Stimulated activated CD8-positive, alpha-beta memory T cell treated with anti-CD3 and anti-CD28 coated beads, Interleukin-7, amount 100 ng/mL, for 4 hours (primary cell): ENCODE measurements at regions not wholly inside any gene's neighbourhood (a gene's known extent, or its start where the extent isn't known, plus 50 kb on each side); places are given as distances from the start of the nearest gene placed in this dataset.
"Not testable (repeated sequence)": the region's sequence is repeated elsewhere in the genome, so short reads cannot be mapped to it uniquely, and the experiment has no call there.

Experiments used
- DNase-seq, 2 donors: peaks; one replicate each; pipeline ENCODE4 v3.0.0-alpha.2; 2020; ENCODE audit warnings: low read depth in 2 of 2

DNA sequence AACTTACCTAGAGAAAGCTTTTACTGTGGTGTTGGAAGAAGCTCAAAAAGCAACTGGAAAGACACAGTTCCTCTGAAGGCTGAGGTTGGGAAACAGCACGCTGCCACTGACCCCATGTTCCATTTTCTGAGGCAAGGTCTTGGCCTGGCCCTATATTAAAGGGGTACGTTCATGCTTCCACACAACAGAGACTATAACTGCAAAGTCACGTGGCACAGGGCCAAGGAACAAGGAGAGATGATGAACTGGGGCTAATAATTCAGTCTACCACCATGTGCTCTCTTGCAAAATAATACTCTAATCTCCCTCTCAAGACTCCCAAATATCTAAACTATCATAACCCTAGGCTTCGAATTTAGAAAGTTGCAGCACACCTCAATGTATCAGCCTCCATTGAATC is 381.6 kb downstream of the DSEL start:
- no peak for DNase-seq

DNA sequence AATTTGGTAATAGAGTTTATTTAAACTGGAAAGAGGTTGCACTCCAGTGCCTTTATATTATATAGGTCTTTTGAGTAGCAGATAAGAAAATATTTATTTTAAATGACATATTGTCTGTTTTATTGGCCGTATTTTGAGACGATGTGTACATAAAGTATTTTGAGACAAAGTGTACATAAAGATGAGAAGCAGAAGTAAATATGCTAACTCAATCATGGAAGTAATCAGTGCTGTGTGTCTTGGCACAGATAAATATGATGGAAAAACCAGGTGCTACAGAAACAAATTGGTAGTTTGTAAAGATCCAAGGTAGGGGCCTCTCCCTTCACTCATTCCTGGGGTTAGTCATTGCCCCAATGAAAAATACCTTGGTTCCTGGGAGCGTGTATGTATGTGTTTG is 382.9 kb downstream of the DSEL start:
- DNase-seq = no peak

DNA sequence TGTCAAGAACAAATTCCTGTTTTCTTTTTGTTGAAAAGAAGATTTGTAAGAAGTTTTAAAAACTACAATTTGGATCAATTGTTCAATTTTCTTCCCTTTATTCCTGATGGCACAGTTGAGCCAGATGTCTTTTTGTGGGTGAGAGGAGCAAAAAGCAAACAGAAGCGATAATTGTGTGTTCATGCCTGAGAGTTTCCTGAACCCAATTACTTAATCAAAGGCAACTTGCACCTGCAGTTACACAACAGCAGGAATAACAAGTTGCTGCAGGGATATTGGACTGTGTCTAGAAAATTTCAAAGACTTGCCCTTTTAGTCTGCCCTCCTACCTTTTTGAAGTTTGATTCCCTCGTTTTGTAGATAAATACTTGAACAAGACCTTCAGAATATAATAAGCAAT is 383.6 kb downstream of the DSEL start:
- no peak for DNase-seq

DNA sequence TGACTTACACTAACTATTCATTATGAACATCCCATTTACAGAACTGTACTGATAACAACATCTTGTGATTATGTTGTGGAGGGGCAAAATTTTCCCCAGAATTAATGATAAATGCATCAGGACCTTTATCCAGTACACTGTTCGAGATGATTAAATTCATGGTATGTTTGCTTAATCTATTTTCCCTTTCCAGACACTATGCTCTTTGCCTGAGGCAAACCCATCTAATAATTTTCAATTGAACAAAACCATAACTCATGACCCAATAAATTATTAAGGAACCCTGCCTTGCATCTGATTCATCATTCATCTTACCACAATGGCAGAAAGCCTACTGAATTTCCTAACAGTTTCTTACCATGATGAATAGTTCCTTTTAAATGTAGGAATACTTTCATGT is 385.0 kb downstream of the DSEL start:
- no peak for DNase-seq

DNA sequence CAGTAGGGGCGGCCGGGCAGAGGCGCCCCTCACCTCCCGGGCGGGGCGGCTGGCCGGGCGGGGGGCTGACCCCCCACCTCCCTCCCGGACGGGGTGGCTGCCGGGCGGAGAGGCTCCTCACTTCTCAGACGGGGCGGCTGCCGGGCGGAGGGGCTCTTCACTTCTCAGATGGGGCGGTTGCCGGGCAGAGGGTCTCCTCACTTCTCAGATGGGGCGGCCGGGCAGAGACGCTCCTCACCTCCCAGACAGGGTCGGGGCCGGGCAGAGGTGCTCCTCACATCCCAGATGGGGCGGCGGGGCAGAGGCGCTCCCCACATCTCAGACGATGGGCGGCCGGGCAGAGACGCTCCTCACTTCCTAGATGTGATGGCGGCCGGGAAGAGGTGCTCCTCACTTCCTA is 389.8 kb downstream of the DSEL start:
- not testable (repeated sequence) for DNase-seq

DNA sequence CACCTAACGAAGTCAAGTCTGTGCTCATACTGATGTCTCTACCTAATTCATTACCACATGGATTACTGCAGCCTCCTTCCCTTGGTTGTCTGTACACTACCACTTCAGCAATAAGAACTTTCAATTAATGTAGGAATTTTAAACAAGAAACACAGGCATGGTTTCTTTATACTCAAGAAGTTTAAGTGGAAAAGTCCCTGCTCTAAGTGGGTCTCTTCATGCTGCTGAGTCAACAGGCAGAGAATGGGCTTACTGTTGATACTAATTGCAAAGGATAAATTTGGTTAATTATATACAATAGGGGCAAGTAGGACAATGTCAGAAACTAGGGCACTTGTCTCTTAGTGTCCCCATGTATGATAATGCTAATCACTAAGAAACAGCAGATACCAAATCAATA is 392.6 kb downstream of the DSEL start:
- no peak for DNase-seq

DNA sequence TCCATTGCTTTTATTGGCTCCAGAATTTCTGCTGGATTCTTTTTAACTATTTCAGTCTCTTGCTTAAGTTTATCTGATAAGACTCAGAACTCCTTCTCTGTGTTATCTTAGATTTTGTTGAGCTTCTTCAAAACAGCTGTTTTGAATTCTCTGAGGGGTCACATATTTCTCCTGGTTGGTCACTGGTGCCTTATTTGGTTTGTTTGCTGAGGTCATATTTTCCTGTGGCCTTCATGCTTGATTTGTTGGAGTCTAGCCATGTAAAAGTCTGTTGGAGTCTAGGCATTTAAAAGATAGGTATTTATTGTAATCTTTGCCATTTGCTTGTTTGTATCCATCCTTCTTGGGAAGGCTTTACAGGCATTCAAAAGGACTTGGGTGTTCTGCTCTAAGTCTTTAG is 398.7 kb downstream of the DSEL start:
- DNase-seq = no peak

- DNase-seq = no peak
These were observed 407.0 kb downstream of the DSEL start for GRCh38 chr18:67109535-67109934.

- no peak for DNase-seq
These were observed 407.6 kb downstream of the DSEL start for GRCh38 chr18:67108894-67109293.

- no peak for DNase-seq
These were observed 411.7 kb downstream of the DSEL start for GRCh38 chr18:67104700-67105284.

- no peak for DNase-seq
These were observed 422.4 kb downstream of the DSEL start for GRCh38 chr18:67094123-67094522.

GRCh38 chr18:67092141-67092540 is 424.4 kb downstream of the DSEL start:
- no peak for DNase-seq

- no peak for DNase-seq
These were observed 434.9 kb downstream of the DSEL start for GRCh38 chr18:67081482-67082211.

GRCh38 chr18:67080601-67081000 is 435.9 kb downstream of the DSEL start:
- no peak for DNase-seq

GRCh38 chr18:67074309-67074708 is 442.2 kb downstream of the DSEL start:
- DNase-seq = no peak

GRCh38 chr18:67072791-67073190 is 443.7 kb downstream of the DSEL start:
- DNase-seq = no peak

- no peak for DNase-seq
These were observed 447.9 kb downstream of the DSEL start for GRCh38 chr18:67068608-67069007.

- DNase-seq = no peak
These were observed 443.4 kb upstream of the CDH19 start for GRCh38 chr18:67047334-67047733.

DNA sequence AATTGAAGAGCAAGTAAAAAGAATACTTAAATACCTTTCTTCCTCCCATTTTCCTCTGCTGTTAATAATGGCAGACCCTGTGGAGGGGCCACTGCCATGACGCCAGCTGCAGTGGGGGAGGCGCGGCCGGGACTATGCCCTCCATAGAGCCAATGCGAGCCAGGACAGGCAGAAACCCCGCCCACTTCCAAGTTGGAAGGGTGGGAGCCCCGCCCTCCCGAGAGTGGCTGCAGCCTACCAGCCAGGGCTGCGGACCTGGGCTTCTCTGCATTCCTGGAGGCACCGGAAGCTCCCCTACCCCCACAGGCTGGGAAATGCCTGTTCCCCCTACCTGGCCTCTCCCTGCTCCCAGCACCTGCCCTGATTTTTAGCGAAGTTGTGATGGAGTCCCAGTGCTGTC is 439.4 kb upstream of the CDH19 start:
- DNase-seq = no peak

DNA sequence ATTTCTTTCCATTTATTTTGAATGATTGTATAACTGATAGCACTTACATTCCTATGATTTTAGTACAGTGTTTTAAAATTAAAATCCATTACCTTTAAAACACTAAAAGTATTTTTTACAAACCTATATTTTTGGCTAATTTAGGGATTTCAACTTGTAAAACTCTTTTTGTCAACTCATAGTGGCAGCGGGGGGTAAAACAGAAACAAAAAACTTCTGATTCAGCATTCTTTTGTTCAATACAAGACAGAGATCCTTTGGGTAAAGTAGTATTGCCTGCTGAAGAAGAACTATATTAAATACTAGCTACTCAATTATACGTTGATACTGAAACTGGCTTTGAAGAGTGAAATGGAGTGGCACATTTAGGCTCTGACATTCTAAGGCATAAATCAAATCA is 437.4 kb upstream of the CDH19 start:
- DNase-seq = no peak

GRCh38 chr18:67035026-67035425 is 431.1 kb upstream of the CDH19 start:
- DNase-seq = no peak

- DNase-seq = no peak
These were observed 419.2 kb upstream of the CDH19 start for GRCh38 chr18:67023059-67023458.

DNA sequence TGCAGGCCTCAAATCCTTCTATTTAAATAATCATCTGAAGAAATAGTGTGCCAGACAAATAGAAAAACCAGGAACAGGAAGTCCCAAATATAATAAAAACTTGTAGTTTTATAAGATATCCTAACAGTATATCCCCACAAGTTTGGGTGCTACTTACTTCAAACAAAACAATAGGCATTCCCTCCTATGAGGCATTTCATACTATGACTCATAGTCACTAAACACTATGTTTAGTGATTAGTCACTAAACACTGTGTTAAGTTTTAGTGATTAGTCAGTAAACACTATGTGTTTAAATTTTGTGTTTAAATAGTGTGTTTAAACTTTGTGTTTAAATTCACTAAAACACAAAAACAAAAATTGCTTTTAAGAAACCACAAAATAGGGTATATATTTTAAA is 407.0 kb upstream of the CDH19 start:
- no peak for DNase-seq

- no peak for DNase-seq
These were observed 404.1 kb upstream of the CDH19 start for GRCh38 chr18:67007999-67008398.
